ENCODE measurements at regions not wholly inside any gene's neighbourhood (a gene's known extent, or its start where the extent isn't known, plus 50 kb on each side); places are given as distances from the start of the nearest gene placed in this dataset.
"Not testable (repeated sequence)": the region's sequence is repeated elsewhere in the genome, so short reads cannot be mapped to it uniquely, and the experiment has no call there.

- no peak for DNase-seq (ENCODE audit: low spot score)
Observed at GRCh38 chr12:47346251-47347019, 266.7 kb upstream of the AMIGO2 start.

- no peak for DNase-seq (ENCODE audit: low spot score)
Observed at GRCh38 chr12:47343684-47344567, 264.2 kb upstream of the AMIGO2 start.

GRCh38 chr12:47340411-47341015 is 260.8 kb upstream of the AMIGO2 start:
- DNase-seq (ENCODE audit: low spot score), result no peak

GRCh38 chr12:47337581-47337980 is 257.8 kb upstream of the AMIGO2 start:
- no peak for DNase-seq (ENCODE audit: low spot score)

GRCh38 chr12:47333271-47333858 is 253.6 kb upstream of the AMIGO2 start:
- DNase-seq (ENCODE audit: low spot score), result not testable (repeated sequence)

GRCh38 chr12:47328831-47329545 is 249.2 kb upstream of the AMIGO2 start:
- no peak for DNase-seq (ENCODE audit: low spot score)

GRCh38 chr12:47326190-47326589 is 246.4 kb upstream of the AMIGO2 start:
- DNase-seq (ENCODE audit: low spot score), result no peak

GRCh38 chr12:47323802-47324201 is 244.0 kb upstream of the AMIGO2 start:
- no peak for DNase-seq (ENCODE audit: low spot score)

- no peak for DNase-seq (ENCODE audit: low spot score)
Observed at GRCh38 chr12:47321436-47321835, 241.7 kb upstream of the AMIGO2 start.

GRCh38 chr12:47319746-47320145 is 240.0 kb upstream of the AMIGO2 start:
- no peak for DNase-seq (ENCODE audit: low spot score)

GRCh38 chr12:47318963-47319362 is 239.2 kb upstream of the AMIGO2 start:
- no peak for DNase-seq (ENCODE audit: low spot score)

GRCh38 chr12:47317175-47317915 is 237.6 kb upstream of the AMIGO2 start:
- no peak for DNase-seq (ENCODE audit: low spot score)

GRCh38 chr12:47316609-47317049 is 236.9 kb upstream of the AMIGO2 start:
- no peak for DNase-seq (ENCODE audit: low spot score)

- DNase-seq (ENCODE audit: low spot score), result no peak
Observed at GRCh38 chr12:47314996-47315395, 235.2 kb upstream of the AMIGO2 start.

- DNase-seq (ENCODE audit: low spot score), result no peak
Observed at GRCh38 chr12:47312808-47313426, 233.2 kb upstream of the AMIGO2 start.

- no peak for DNase-seq (ENCODE audit: low spot score)
Observed at GRCh38 chr12:47312147-47312546, 232.4 kb upstream of the AMIGO2 start.

- no peak for DNase-seq (ENCODE audit: low spot score)
Observed at GRCh38 chr12:47311568-47311967, 231.8 kb upstream of the AMIGO2 start.

- DNase-seq (ENCODE audit: low spot score), result no peak
Observed at GRCh38 chr12:47311010-47311409, 231.3 kb upstream of the AMIGO2 start.

- DNase-seq (ENCODE audit: low spot score), result no peak
Observed at GRCh38 chr12:47308672-47309071, 228.9 kb upstream of the AMIGO2 start.

- peak; percentile 71 for DNase-seq (ENCODE audit: low spot score)
Observed at GRCh38 chr12:47307680-47308399, 228.1 kb upstream of the AMIGO2 start.
